HG02610 (cell line): ENCODE measurements at regions not wholly inside any gene's neighbourhood (a gene's known extent, or its start where the extent isn't known, plus 50 kb on each side); places are given as distances from the start of the nearest gene placed in this dataset.

Experiments used
- ATAC-seq: cut with Tn5 transposase; IDR thresholded peaks from one replicate; pipeline ENCODE4 v1.9.1; 2021; ENCODE audit warnings: mild to moderate bottlenecking, moderate library complexity; ENCODE audit not compliant: unreplicated experiment

- no peak for ATAC-seq
These were observed 313.4 kb upstream of the FMN2 start for GRCh38 chr1:239778208-239778813.

- ATAC-seq, result no peak
These were observed 311.7 kb upstream of the FMN2 start for GRCh38 chr1:239779962-239780361.

GRCh38 chr1:239784896-239785295, 306.8 kb upstream of the FMN2 start:
- no peak for ATAC-seq

- ATAC-seq, result no peak
These were observed 306.1 kb upstream of the FMN2 start for GRCh38 chr1:239785576-239785975.

GRCh38 chr1:239786464-239786863, 305.2 kb upstream of the FMN2 start:
- ATAC-seq, result no peak

- peak; percentile 56 for ATAC-seq
These were observed 299.5 kb upstream of the FMN2 start for GRCh38 chr1:239792157-239792556.

GRCh38 chr1:239795304-239795703, 296.4 kb upstream of the FMN2 start:
- no peak for ATAC-seq

GRCh38 chr1:239799617-239800016, 292.1 kb upstream of the FMN2 start:
- no peak for ATAC-seq

GRCh38 chr1:239800861-239801260, 290.8 kb upstream of the FMN2 start:
- no peak for ATAC-seq

- no peak for ATAC-seq
These were observed 289.4 kb upstream of the FMN2 start for GRCh38 chr1:239802275-239802674.

- no peak for ATAC-seq
These were observed 287.9 kb upstream of the FMN2 start for GRCh38 chr1:239803781-239804180.

- ATAC-seq, result no peak
These were observed 287.4 kb upstream of the FMN2 start for GRCh38 chr1:239804266-239804665.

- no peak for ATAC-seq
These were observed 286.6 kb upstream of the FMN2 start for GRCh38 chr1:239805042-239805441.

GRCh38 chr1:239805851-239806772, 285.6 kb upstream of the FMN2 start:
- no peak for ATAC-seq

GRCh38 chr1:239806897-239807296, 284.8 kb upstream of the FMN2 start:
- ATAC-seq, result no peak

- ATAC-seq, result no peak
These were observed 284.3 kb upstream of the FMN2 start for GRCh38 chr1:239807361-239807760.

- no peak for ATAC-seq
These were observed 281.6 kb upstream of the FMN2 start for GRCh38 chr1:239810061-239810481.

GRCh38 chr1:239811211-239811885, 280.3 kb upstream of the FMN2 start:
- no peak for ATAC-seq

- no peak for ATAC-seq
These were observed 279.1 kb upstream of the FMN2 start for GRCh38 chr1:239812580-239812979.

- no peak for ATAC-seq
These were observed 277.3 kb upstream of the FMN2 start for GRCh38 chr1:239814306-239814881.

- ATAC-seq, result no peak
These were observed 276.6 kb upstream of the FMN2 start for GRCh38 chr1:239815074-239815473.
